Skin epidermis (tissue), 12 donors: ENCODE measurements at regions not wholly inside any gene's neighbourhood (a gene's known extent, or its start where the extent isn't known, plus 50 kb on each side); places are given as distances from the start of the nearest gene placed in this dataset.
"Not testable (repeated sequence)": the region's sequence is repeated elsewhere in the genome, so short reads cannot be mapped to it uniquely, and the experiment has no call there.

ENCODE experiments used
- H3K27ac ChIP-seq, 21 experiments: fragments of 200-600 bp; sonication (generic) in 11 of 21; one replicate each; pipeline ENCODE4 v1.5.0; 2020; ENCODE audit warnings: mild to moderate bottlenecking in 3 of 21, inconsistent platforms in 2 of 21, moderate library complexity in 2 of 21
- H3K4me3 ChIP-seq, 7 experiments: fragments of 200-600 bp; sonication (generic) in 2 of 7; one replicate each; pipeline ENCODE4 v1.5.0; 2020; ENCODE audit warnings: inconsistent platforms in 2 of 7, mild to moderate bottlenecking in 2 of 7, moderate library complexity in 1 of 7

GRCh38 chr4:31199644-31200043 lies 479.5 kb downstream of the PCDH7 start:
- Histone ChIP-seq H3K27ac (no peak overlapping the region), H3K4me3 (no peak overlapping the region)

- H3K4me3 ChIP-seq, result not testable (repeated sequence)
Observed at GRCh38 chr4:31202054-31202453, 481.9 kb downstream of the PCDH7 start.

GRCh38 chr4:31204874-31205273 lies 484.7 kb downstream of the PCDH7 start:
- Histone ChIP-seq H3K27ac (no peak overlapping the region), H3K4me3 (no peak overlapping the region)

More at GRCh38 chr4:31202054-31202453, 481.9 kb downstream of the PCDH7 start:
- not testable (repeated sequence) for H3K27ac ChIP-seq

GRCh38 chr4:31220921-31221320 lies 500.8 kb downstream of the PCDH7 start:
- Histone ChIP-seq H3K27ac (no peak overlapping the region), H3K4me3 (no peak overlapping the region)

GRCh38 chr4:31228068-31228467 lies 507.9 kb downstream of the PCDH7 start:
- no peak overlapping the region for H3K27ac ChIP-seq
- no peak overlapping the region for H3K4me3 ChIP-seq

GRCh38 chr4:31230594-31230993 lies 510.4 kb downstream of the PCDH7 start:
- H3K4me3 ChIP-seq, result no peak overlapping the region
- no peak overlapping the region for H3K27ac ChIP-seq

- Histone ChIP-seq H3K27ac (no peak overlapping the region), H3K4me3 (no peak overlapping the region)
Observed at GRCh38 chr4:31234494-31234893, 514.3 kb downstream of the PCDH7 start.

GRCh38 chr4:31234901-31235300 lies 514.7 kb downstream of the PCDH7 start:
- no peak overlapping the region for H3K27ac ChIP-seq
- no peak overlapping the region for H3K4me3 ChIP-seq

GRCh38 chr4:31236020-31236638 lies 516.0 kb downstream of the PCDH7 start:
- no peak overlapping the region for H3K27ac ChIP-seq

GRCh38 chr4:31236639-31237173 lies 516.5 kb downstream of the PCDH7 start:
- no peak overlapping the region for H3K4me3 ChIP-seq
- H3K27ac ChIP-seq, result no peak overlapping the region

More at GRCh38 chr4:31236020-31236638, 516.0 kb downstream of the PCDH7 start:
- H3K4me3 ChIP-seq, result no peak overlapping the region

- Histone ChIP-seq H3K27ac (no peak overlapping the region), H3K4me3 (no peak overlapping the region)
Observed at GRCh38 chr4:31237233-31237632, 517.1 kb downstream of the PCDH7 start.

GRCh38 chr4:31239886-31240285 lies 519.7 kb downstream of the PCDH7 start:
- Histone ChIP-seq H3K4me3 (no peak overlapping the region), H3K27ac (no peak overlapping the region)

GRCh38 chr4:31241504-31242106 lies 521.4 kb downstream of the PCDH7 start:
- Histone ChIP-seq H3K27ac (no peak overlapping the region), H3K4me3 (no peak overlapping the region)

GRCh38 chr4:31246856-31247255 lies 526.7 kb downstream of the PCDH7 start:
- no peak overlapping the region for H3K27ac ChIP-seq
- no peak overlapping the region for H3K4me3 ChIP-seq

- Histone ChIP-seq H3K27ac (no peak overlapping the region), H3K4me3 (no peak overlapping the region)
Observed at GRCh38 chr4:31259119-31259518, 539.0 kb downstream of the PCDH7 start.

- H3K27ac ChIP-seq, result no peak overlapping the region
- H3K4me3 ChIP-seq, result no peak overlapping the region
Observed at GRCh38 chr4:31261632-31262031, 541.5 kb downstream of the PCDH7 start.

GRCh38 chr4:31266094-31266493 lies 545.9 kb downstream of the PCDH7 start:
- not testable (repeated sequence) for H3K4me3 ChIP-seq, H3K27ac ChIP-seq

GRCh38 chr4:31272331-31273061 lies 552.3 kb downstream of the PCDH7 start:
- no peak overlapping the region for H3K4me3 ChIP-seq
- H3K27ac ChIP-seq, result no peak overlapping the region

GRCh38 chr4:31275906-31276305 lies 555.7 kb downstream of the PCDH7 start:
- H3K27ac ChIP-seq, result no peak overlapping the region
- no peak overlapping the region for H3K4me3 ChIP-seq

- no peak overlapping the region for H3K27ac ChIP-seq
Observed at GRCh38 chr4:31283679-31284078, 563.5 kb downstream of the PCDH7 start.

GRCh38 chr4:31290836-31291235 lies 570.7 kb downstream of the PCDH7 start:
- no peak overlapping the region for H3K27ac ChIP-seq
- no peak overlapping the region for H3K4me3 ChIP-seq

More at GRCh38 chr4:31283679-31284078, 563.5 kb downstream of the PCDH7 start:
- no peak overlapping the region for H3K4me3 ChIP-seq
